Retinal pigment epithelial cell (primary cell): ENCODE measurements at regions not wholly inside any gene's neighbourhood (a gene's known extent, or its start where the extent isn't known, plus 50 kb on each side); places are given as distances from the start of the nearest gene placed in this dataset.

ENCODE experiments used
- DNase-seq: peaks from one replicate; pipeline ENCODE4 v3.0.0-alpha.2; 2010; ENCODE audit warnings: low read depth
- H3K4me3 ChIP-seq: 2 replicates; pipeline ENCODE4 v1.5.1; 2011; ENCODE audit warnings: mild to moderate bottlenecking, low read length, control low read depth, moderate library complexity
- CTCF ChIP-seq: conservative IDR thresholded peaks from 2 replicates; pipeline ENCODE4 v1.5.1; 2011; ENCODE audit warnings: low read depth, low read length, control low read depth, inconsistent platforms

GRCh38 chr10:120313715-120314114 lies 143.3 kb upstream of the PLPP4 start:
- no peak overlapping the region for H3K4me3 ChIP-seq
- no peak for DNase-seq
- TF ChIP-seq CTCF: no peak

- TF ChIP-seq CTCF: no peak
- H3K4me3 ChIP-seq: no peak overlapping the region
- no peak for DNase-seq
Measured at GRCh38 chr10:120314442-120314841, 142.6 kb upstream of the PLPP4 start.

DNA sequence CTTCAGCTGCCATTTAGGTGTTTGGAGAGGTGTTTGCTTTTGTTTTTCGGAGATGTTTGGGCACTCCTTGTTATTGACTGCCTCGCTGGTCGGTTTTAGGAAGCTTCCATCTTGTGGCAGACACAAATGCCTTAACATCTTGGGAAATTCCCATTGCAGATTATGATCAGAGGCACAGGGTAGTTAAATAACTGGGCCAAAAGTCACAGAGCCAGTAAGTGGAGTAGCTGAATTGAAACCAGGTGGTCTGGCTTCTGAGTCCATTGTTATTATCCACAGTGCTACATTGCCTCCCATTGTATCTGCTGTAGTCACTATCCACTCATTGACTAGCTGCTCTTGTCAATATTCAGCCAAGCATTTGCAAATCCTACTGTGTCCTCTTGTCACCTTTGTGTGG lies 138.2 kb upstream of the PLPP4 start:
- no peak for DNase-seq
- TF ChIP-seq CTCF: no peak
- no peak overlapping the region for H3K4me3 ChIP-seq

DNA sequence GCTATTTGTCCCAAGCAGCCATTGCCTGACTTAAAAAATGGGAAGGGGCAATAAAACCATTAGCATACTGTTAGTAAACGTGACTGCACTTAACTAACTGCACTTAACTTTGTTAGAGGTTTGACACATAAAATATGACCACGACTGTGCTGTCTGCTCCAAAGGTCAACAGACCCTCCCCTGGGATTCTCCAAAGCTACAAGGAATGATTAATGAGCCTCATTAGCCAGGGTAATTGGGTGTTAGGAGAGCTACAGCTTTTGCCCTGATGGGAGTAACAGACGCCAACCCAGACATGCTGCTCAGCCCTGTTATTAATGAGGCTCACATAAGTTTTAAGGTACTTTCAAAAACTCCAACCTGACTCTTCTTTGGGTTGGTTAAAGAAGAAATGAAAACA lies 129.4 kb upstream of the PLPP4 start:
- DNase-seq: no peak
- TF ChIP-seq CTCF: no peak
- H3K4me3 ChIP-seq: no peak overlapping the region

DNA sequence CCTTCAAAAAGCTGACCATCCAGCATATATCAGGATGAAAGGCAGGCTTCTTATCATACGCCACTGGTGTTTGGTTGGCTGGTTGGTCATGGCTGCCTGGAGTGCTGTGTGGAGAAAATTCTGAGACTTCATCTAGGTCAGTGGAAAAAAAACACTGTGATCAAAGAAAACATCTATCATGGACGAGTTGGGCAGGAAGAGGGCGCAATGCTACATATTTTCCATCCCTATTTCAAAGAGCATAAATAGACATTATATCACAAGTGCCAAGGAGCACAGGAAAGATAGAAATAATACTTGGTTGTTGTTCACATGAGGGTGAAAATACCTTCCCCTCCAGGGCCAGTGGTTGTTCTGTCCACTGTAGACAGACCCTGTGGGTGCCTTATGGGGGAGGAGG lies 128.4 kb upstream of the PLPP4 start:
- no peak overlapping the region for H3K4me3 ChIP-seq
- peak; percentile 5 for TF ChIP-seq CTCF
- DNase-seq: no peak

DNA sequence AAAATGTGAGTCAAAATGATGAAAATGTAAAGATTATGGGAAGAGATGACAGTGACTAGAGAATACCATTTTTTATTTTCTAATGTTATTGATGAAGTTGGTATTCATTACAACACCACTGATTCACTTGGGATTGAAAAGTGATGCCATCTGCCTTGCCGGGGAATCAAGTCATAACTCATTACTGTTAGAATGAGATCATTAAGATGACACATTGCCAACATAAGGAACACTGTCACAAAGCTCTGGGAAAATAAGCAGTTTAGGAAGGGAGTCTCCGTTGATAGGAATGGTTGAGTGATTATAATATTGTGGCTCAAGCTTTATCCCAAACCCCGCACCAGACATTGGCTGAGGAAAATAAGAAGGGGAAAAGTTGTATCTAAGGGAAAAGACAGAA lies 121.5 kb upstream of the PLPP4 start:
- DNase-seq: no peak
- H3K4me3 ChIP-seq: no peak overlapping the region
- no peak for TF ChIP-seq CTCF

DNA sequence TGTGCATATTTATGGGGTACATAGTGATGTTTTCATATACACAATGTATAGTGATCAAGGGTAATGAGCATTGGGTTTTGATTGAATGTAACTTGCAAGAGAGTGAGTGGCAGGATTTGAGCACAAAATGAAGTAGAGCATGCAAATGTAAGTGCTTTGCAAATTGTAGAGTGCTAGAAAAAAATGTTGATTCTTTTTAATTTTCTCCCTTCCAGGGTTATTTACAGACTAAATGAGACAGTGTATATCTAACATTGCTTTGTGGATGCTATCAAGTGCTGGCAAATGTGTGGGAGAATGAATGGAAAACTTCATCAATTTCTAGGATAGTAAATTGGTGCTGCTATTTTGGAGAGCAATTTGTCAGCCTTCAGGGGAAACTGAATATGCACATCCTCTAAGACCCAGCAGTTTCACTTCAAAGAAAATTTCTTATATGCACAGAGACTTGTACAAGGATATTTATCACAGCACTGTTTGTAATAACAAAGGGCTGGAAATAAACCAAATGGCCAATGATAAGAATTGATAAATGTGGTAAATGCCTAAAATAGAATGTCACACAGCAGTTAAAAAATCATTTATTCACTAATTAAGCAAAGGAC lies 120.6 kb upstream of the PLPP4 start:
- TF ChIP-seq CTCF: no peak

More for the DNA sequence above, 120.6 kb upstream of the PLPP4 start:
- H3K4me3 ChIP-seq: no peak overlapping the region
- no peak for DNase-seq
